HCT116 (cell line): ENCODE measurements at regions not wholly inside any gene's neighbourhood (a gene's known extent, or its start where the extent isn't known, plus 50 kb on each side); places are given as distances from the start of the nearest gene placed in this dataset.

ENCODE experiments used
- ATAC-seq: fragments of 200-7000 bp; cut with Tn5 transposase; 2 replicates; pipeline ENCODE4 v1.9.1; 2020; ENCODE audit warnings: mild to moderate bottlenecking, moderate library complexity
- BruUV-seq: library from RNA; stranded (reverse); fragments of 400-500 nt; replicated peaks from 2 replicates; lab custom pipeline; 2021; lab: Mats Ljungman, UMichigan
- CTCF ChIA-PET: fragments of 300-600 bp; sonication (Branson Sonifier 250); formaldehyde crosslinking; loops from one replicate; lab custom pipeline; 2021; ENCODE audit warnings: antibody characterized with exemption; lab: Charles Lee
- POLR2A ChIA-PET: fragments of 300-600, 350-600 bp; sonication (Branson Sonifier 250); formaldehyde crosslinking; loops from one replicate; lab custom pipeline; 2021; ENCODE audit warnings: antibody characterized with exemption; lab: Charles Lee
- RAD21 ChIA-PET, 2 experiments: fragments of 300-600 bp; sonication (Branson Sonifier 250); formaldehyde crosslinking; loops; one replicate each; lab custom pipeline; 2023; ENCODE audit warnings: low total read pairs in 2 of 2; ENCODE audit not compliant: uncharacterized antibody in 2 of 2, unreplicated experiment in 2 of 2, low non-redundant PET in 1 of 2; lab: Charles Lee
- DNase-seq: peaks from one replicate; pipeline ENCODE4 v3.0.0-alpha.2; 2010; ENCODE audit warnings: low read depth, low spot score
- H2AFZ ChIP-seq: fragments of 200-600 bp; shearing (Covaris generic), sonication (generic); 2 replicates; pipeline ENCODE4 v1.6.1; 2017; ENCODE audit warnings: low read depth, mixed run types, mixed read lengths, antibody characterized with exemption, low read length; ENCODE audit not compliant: poor library complexity, severe bottlenecking
- H3K27ac ChIP-seq: 2 replicates; pipeline ENCODE4 v1.5.1; 2012; ENCODE audit warnings: low read depth, low read length
- H3K27me3 ChIP-seq: fragments of 200-600 bp; sonication (generic); 2 replicates; pipeline ENCODE4 v1.6.1; 2016; ENCODE audit warnings: mixed run types, low read length, mixed read lengths; ENCODE audit not compliant: insufficient read depth
- H3K36me3 ChIP-seq, 2 experiments: fragments of 200-500 bp in 1 of 2; fragments of 200-600 bp in 1 of 2; sonication (Bioruptor generic) in 1 of 2; sonication (generic) in 1 of 2; 2 replicates each; pipeline versions ENCODE4 v1.5.1 to v1.6.1; 2014 to 2016; ENCODE audit warnings: low read length in 2 of 2, inconsistent platforms in 1 of 2, mixed read lengths in 1 of 2, mixed run types in 1 of 2; ENCODE audit not compliant: insufficient read depth in 2 of 2, control insufficient read depth in 1 of 2
- H3K4me1 ChIP-seq, 2 experiments: fragments of 200-600 bp in 1 of 2; sonication (generic) in 1 of 2; 2 replicates each; pipeline versions ENCODE4 v1.5.1 to v1.6.1; 2012 to 2017; ENCODE audit warnings: low read length in 2 of 2, inconsistent platforms in 1 of 2, mild to moderate bottlenecking in 1 of 2, mixed read lengths in 1 of 2, mixed run types in 1 of 2, moderate library complexity in 1 of 2; ENCODE audit not compliant: insufficient read depth in 2 of 2, control insufficient read depth in 1 of 2
- H3K4me2 ChIP-seq: fragments of 200-600 bp; sonication (generic); 2 replicates; pipeline ENCODE4 v1.6.1; 2017; ENCODE audit warnings: mixed run types, low read length, mixed read lengths
- H3K4me3 ChIP-seq, 2 experiments: fragments of 200-600 bp in 1 of 2; sonication (generic) in 1 of 2; replicated peaks in 1 of 2; 2 replicates each; pipeline ENCODE4 v1.5.1; 2011 to 2016; ENCODE audit warnings: low read length in 2 of 2, control low read depth in 1 of 2, low read depth in 1 of 2, mild to moderate bottlenecking in 1 of 2, mixed read lengths in 1 of 2, mixed run types in 1 of 2
- H3K79me2 ChIP-seq: fragments of 200-600 bp; sonication (generic); 2 replicates; pipeline ENCODE4 v1.6.1; 2017; ENCODE audit warnings: mild to moderate bottlenecking, mixed run types, low read length, moderate library complexity, mixed read lengths; ENCODE audit not compliant: insufficient read depth
- H3K9ac ChIP-seq: fragments of 200-600 bp; sonication (generic); 2 replicates; pipeline ENCODE4 v1.6.1; 2016; ENCODE audit warnings: low read length, mixed read lengths
- H3K9me2 ChIP-seq: fragments of 200-600 bp; sonication (generic), shearing (Covaris generic); 2 replicates; pipeline ENCODE4 v1.6.1; 2017; ENCODE audit warnings: mixed run types, mild to moderate bottlenecking, moderate library complexity; ENCODE audit not compliant: insufficient read depth
- H3K9me3 ChIP-seq, 2 experiments: fragments of 200-500 bp in 1 of 2; fragments of 200-600 bp in 1 of 2; sonication (Bioruptor generic) in 1 of 2; sonication (generic) in 1 of 2; 2 replicates each; pipeline ENCODE4 v1.6.1; 2014 to 2017; ENCODE audit warnings: low read length in 2 of 2, mixed read lengths in 2 of 2, inconsistent platforms in 1 of 2, low read depth in 1 of 2, mild to moderate bottlenecking in 1 of 2, mixed run types in 1 of 2, moderate library complexity in 1 of 2; ENCODE audit not compliant: control insufficient read depth in 1 of 2, insufficient read depth in 1 of 2
- H4K20me1 ChIP-seq: fragments of 200-600 bp; sonication (generic), shearing (Covaris generic); 2 replicates; pipeline ENCODE4 v1.6.1; 2017; ENCODE audit warnings: mixed run types, mild to moderate bottlenecking, moderate library complexity; ENCODE audit not compliant: insufficient read depth
- CBX3 ChIP-seq: IDR thresholded peaks from 2 replicates; pipeline ENCODE4 v1.6.1; 2012; ENCODE audit warnings: low read depth
- CEBPB ChIP-seq: IDR thresholded peaks from 2 replicates; pipeline ENCODE4 v1.6.1; 2012; ENCODE audit warnings: low read depth
- ELF1 ChIP-seq: IDR thresholded peaks from 2 replicates; pipeline ENCODE4 v1.6.1; 2012; ENCODE audit warnings: low read depth, borderline replicate concordance
- EZH2phosphoT487 ChIP-seq: fragments of 200-600 bp; IDR thresholded peaks from 2 replicates; pipeline ENCODE4 v1.6.1; 2018; ENCODE audit warnings: antibody characterized with exemption, borderline replicate concordance
- FOSL1 ChIP-seq: IDR thresholded peaks from 2 replicates; pipeline ENCODE4 v1.6.1; 2012; ENCODE audit warnings: low read depth
- JUND ChIP-seq: IDR thresholded peaks from 2 replicates; pipeline ENCODE4 v1.6.1; 2012
- POLR2A ChIP-seq: IDR thresholded peaks from 2 replicates; pipeline ENCODE4 v1.7.0; 2011; ENCODE audit warnings: borderline replicate concordance; ENCODE audit not compliant: insufficient read depth, insufficient read length; ENCODE audit errors: extremely low read depth
- POLR2AphosphoS5 ChIP-seq: IDR thresholded peaks from 2 replicates; pipeline ENCODE4 v1.6.1; 2011; ENCODE audit warnings: mild to moderate bottlenecking, low read depth, low read length, moderate library complexity
- RAD21 ChIP-seq: IDR thresholded peaks from 2 replicates; pipeline ENCODE4 v1.6.1; 2012; ENCODE audit warnings: low read depth, mild to moderate bottlenecking
- SIN3A ChIP-seq: IDR thresholded peaks from 2 replicates; pipeline ENCODE4 v1.6.1; 2012; ENCODE audit warnings: low read depth
- SRF ChIP-seq: IDR thresholded peaks from 2 replicates; pipeline ENCODE4 v1.6.1; 2012; ENCODE audit warnings: low read depth
- TCF7L2 ChIP-seq: IDR thresholded peaks from 2 replicates; pipeline ENCODE4 v1.7.0; 2011; ENCODE audit warnings: borderline replicate concordance, inconsistent platforms; ENCODE audit not compliant: insufficient read depth, insufficient read length; ENCODE audit errors: extremely low read depth
- ZNF274 ChIP-seq: fragments of 200-500 bp; sonication (Bioruptor generic); IDR thresholded peaks from 2 replicates; pipeline ENCODE4 v1.6.1; 2014; ENCODE audit warnings: mild to moderate bottlenecking, low read depth, low read length, inconsistent platforms
- intact Hi-C: fragments of 100-400 bp; cut with micrococcal nuclease; formaldehyde crosslinking; loops from 2 replicates; pipeline ENCODE4 v1.10.0; 2022
- TF ChIP-seq, protein P1 (sequence below), 3 experiments: fragments of 200-600 bp in 1 of 3; sonication (generic) in 1 of 3; IDR thresholded peaks in 2 of 3; conservative IDR thresholded peaks in 1 of 3; 2 replicates each; pipeline ENCODE4 v1.5.1; 2012 to 2017; ENCODE audit warnings: low read depth in 2 of 3, low read length in 2 of 3, antibody characterized with exemption in 1 of 3, borderline replicate concordance in 1 of 3, control low read depth in 1 of 3, mild to moderate bottlenecking in 1 of 3, mixed read lengths in 1 of 3, mixed run types in 1 of 3, moderate library complexity in 1 of 3; ENCODE audit not compliant: insufficient read depth in 1 of 3

DNA sequence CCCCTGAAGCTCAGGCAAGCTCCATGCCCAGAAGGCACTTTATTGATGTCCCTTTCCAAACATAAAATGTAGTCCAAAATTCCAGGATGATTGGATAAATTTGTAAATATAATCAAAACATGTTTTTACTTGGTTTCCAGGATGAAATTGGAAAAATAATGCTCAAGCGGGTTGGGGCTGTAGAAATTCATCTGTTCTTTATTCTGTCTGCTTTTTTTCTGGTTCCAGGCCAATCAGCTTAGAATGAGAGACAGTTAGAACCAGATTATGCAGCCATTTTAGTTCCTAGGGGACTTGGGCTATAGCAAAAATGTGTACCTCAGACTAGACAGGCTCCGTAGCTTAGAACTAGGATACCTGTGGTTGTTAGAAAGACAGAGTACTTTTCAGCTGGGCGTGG lies 450.8 kb downstream of the MCTP2 start:
- TF ChIP-seq ZNF274 (no peak), CBX3 (no peak), POLR2A (no peak), SIN3A (no peak), FOSL1 (no peak), RAD21 (no peak), CEBPB (no peak), TCF7L2 (no peak), ELF1 (no peak), POLR2AphosphoS5 (no peak), EZH2phosphoT487 (no peak), SRF (no peak), JUND (no peak)
- TF ChIP-seq, protein P1, sequence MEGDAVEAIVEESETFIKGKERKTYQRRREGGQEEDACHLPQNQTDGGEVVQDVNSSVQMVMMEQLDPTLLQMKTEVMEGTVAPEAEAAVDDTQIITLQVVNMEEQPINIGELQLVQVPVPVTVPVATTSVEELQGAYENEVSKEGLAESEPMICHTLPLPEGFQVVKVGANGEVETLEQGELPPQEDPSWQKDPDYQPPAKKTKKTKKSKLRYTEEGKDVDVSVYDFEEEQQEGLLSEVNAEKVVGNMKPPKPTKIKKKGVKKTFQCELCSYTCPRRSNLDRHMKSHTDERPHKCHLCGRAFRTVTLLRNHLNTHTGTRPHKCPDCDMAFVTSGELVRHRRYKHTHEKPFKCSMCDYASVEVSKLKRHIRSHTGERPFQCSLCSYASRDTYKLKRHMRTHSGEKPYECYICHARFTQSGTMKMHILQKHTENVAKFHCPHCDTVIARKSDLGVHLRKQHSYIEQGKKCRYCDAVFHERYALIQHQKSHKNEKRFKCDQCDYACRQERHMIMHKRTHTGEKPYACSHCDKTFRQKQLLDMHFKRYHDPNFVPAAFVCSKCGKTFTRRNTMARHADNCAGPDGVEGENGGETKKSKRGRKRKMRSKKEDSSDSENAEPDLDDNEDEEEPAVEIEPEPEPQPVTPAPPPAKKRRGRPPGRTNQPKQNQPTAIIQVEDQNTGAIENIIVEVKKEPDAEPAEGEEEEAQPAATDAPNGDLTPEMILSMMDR (IDR thresholded peaks at IDR 0.05 in 2 of 3, conservative IDR thresholded peaks at IDR 0.05 in 1 of 3; ENCODE audit: borderline replicate concordance in 1 of 3, insufficient read depth in 1 of 3, low read depth in 2 of 3, low read length in 2 of 3): no peak
- BruUV-seq: no TSS peak
- Histone ChIP-seq H3K36me3 (no peaks in the 10 kb centered on the region; a peak in 1 of 4 replicates), H3K4me3 (no peak overlapping the region), H3K27ac (no peak overlapping the region), H3K27me3 (no peaks in the 10 kb centered on the region), H3K79me2 (no peaks in the 10 kb centered on the region), H2AFZ (no peak overlapping the region), H3K9me3 (no peaks in the 10 kb centered on the region), H3K4me1 (no peaks in the 10 kb centered on the region), H3K9ac (no peak overlapping the region), H3K9me2 (no peaks in the 10 kb centered on the region), H4K20me1 (no peaks in the 10 kb centered on the region), H3K4me2 (no peak overlapping the region)
- CTCF ChIA-PET: no interaction called here
- RAD21 ChIA-PET: no interaction called here
- DNase-seq (no peak), ATAC-seq (no peak)
- intact Hi-C loops: no loop called here
- POLR2A ChIA-PET: no interaction called here
